ENCODE measurements at regions not wholly inside any gene's neighbourhood (a gene's known extent, or its start where the extent isn't known, plus 50 kb on each side); places are given as distances from the start of the nearest gene placed in this dataset.
"Not testable (repeated sequence)": the region's sequence is repeated elsewhere in the genome, so short reads cannot be mapped to it uniquely, and the experiment has no call there.

DNA sequence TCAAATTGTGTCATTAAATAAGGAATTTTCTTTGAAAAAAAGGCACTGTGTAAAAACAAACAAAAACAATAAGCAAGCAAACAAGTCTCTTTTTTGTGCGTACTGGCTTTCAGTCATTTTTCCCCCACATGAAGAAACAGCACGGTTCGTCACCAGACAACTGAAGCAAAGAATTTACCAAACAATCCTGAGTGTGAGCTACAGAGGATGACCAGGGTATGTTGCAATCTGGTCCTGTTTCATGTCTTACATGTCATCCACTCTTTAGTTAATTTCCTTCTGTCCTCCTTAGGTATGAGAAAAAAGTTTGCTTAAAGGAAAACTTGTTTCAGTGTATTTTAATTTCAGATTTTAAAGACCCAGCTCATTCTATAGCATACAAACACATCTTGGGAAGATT, 1080.7 kb upstream of the NUDT12 start:
- no peak for DNase-seq
- in situ Hi-C loops (cut with MboI; ENCODE audit: low pct_unique_long_range_greater_than_20kb, low sequenced_read_pairs) = no loop called here

- in situ Hi-C loops (cut with MboI; ENCODE audit: low pct_unique_long_range_greater_than_20kb, low sequenced_read_pairs) = no loop called here
- DNase-seq = no peak
Measured at GRCh38 chr5:104635227-104635626, 1072.6 kb upstream of the NUDT12 start.

- in situ Hi-C loops (cut with MboI; ENCODE audit: low pct_unique_long_range_greater_than_20kb, low sequenced_read_pairs) = no loop called here
- no peak for DNase-seq
Measured at GRCh38 chr5:104628911-104629310, 1066.3 kb upstream of the NUDT12 start.

DNA sequence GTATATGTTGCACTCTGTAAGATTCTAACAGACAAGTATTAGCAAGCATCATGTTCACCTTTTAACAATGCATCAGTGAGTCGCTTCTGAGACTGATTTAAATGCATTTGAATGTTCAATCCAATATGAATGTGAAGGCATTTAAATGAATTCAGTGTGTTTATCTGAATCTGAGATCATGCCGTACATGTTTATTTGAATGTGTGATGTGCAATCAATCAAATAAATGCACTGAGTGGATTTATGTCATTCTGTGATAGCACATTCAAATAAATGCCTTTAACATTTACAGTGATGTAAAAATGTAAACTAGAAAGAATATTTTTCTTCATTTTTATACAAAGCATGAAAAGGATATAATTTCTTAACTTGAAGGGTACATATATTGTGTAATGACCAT, 1063.5 kb upstream of the NUDT12 start:
- no peak for DNase-seq

DNA sequence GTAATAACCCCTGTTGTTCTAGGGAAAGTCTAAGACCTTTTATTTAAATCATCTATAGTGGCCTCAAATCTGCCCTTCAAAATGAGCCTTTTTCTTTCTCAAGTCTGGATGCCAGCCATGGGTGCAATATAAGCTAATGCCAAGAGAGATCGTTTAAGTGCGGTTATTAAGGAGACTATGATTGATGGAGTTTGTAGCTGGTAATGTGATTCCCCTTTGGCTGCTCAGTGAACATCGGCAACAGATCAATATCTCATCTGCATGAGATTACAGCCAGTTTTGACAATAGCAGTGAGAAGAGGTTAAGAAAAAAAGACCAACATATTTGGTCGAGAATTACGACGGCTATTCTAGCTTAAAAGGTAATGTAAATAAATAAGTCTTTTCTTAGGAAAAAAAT, 1049.4 kb upstream of the NUDT12 start:
- no peak for DNase-seq
- in situ Hi-C loops (cut with MboI; ENCODE audit: low pct_unique_long_range_greater_than_20kb, low sequenced_read_pairs) = no loop called here

More for the DNA sequence above, 1063.5 kb upstream of the NUDT12 start:
- in situ Hi-C loops (cut with MboI; ENCODE audit: low pct_unique_long_range_greater_than_20kb, low sequenced_read_pairs) = no loop called here

- no peak for DNase-seq
- in situ Hi-C loops (cut with MboI; ENCODE audit: low pct_unique_long_range_greater_than_20kb, low sequenced_read_pairs) = no loop called here
Measured at GRCh38 chr5:104611135-104611767, 1048.7 kb upstream of the NUDT12 start.

- in situ Hi-C loops (cut with MboI; ENCODE audit: low pct_unique_long_range_greater_than_20kb, low sequenced_read_pairs) = no loop called here
- DNase-seq = no peak
Measured at GRCh38 chr5:104606258-104606829, 1043.8 kb upstream of the NUDT12 start.

- no peak for DNase-seq
- in situ Hi-C loops (cut with MboI; ENCODE audit: low pct_unique_long_range_greater_than_20kb, low sequenced_read_pairs) = no loop called here
Measured at GRCh38 chr5:104599726-104600125, 1037.1 kb upstream of the NUDT12 start.

DNA sequence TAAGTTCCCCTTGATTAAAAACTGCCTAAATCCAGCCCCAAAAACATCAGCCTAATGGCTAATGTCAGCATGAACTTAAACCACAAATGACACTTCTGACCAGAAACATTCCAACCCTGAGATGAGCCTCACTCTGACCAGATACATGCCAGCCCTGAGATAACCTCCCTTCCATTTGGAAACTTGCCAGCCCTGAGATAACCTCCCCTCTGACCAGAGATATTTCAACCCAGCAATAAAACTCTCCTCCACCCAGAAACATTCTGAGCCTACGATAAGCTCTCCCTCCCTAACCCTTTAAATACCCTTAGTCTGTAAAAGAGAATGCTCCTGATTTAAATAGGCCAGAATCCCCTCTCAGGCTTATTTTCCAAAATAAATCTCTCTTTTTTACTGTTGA, 1035.7 kb upstream of the NUDT12 start:
- DNase-seq = no peak
- in situ Hi-C loops (cut with MboI; ENCODE audit: low pct_unique_long_range_greater_than_20kb, low sequenced_read_pairs) = no loop called here

GRCh38 chr5:104594850-104595249, 1032.3 kb upstream of the NUDT12 start:
- no peak for DNase-seq
- in situ Hi-C loops (cut with MboI; ENCODE audit: low pct_unique_long_range_greater_than_20kb, low sequenced_read_pairs) = no loop called here

DNA sequence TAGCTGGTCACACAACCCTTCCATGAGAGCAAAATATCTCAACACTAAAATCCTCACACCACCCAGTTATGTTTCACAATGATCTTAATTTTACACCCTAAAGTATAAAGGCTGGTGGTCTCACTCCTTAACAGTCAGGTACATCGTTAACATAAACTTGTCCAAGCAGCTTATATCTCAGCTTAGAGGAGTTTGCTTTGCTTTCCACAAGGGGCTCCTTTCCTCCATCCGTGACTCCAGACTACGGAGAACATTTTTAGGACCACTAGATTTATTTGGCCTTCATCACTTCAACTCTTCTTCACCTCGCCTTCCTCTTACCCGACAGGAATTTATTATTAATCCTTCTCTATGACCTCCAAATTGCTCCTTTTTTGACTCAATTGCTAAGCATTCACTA, 1014.1 kb upstream of the NUDT12 start:
- in situ Hi-C loops (cut with MboI; ENCODE audit: low pct_unique_long_range_greater_than_20kb, low sequenced_read_pairs) = no loop called here
- no peak for DNase-seq

- DNase-seq = no peak
- in situ Hi-C loops (cut with MboI; ENCODE audit: low pct_unique_long_range_greater_than_20kb, low sequenced_read_pairs) = no loop called here
Measured at GRCh38 chr5:104573949-104574709, 1011.5 kb upstream of the NUDT12 start.

DNA sequence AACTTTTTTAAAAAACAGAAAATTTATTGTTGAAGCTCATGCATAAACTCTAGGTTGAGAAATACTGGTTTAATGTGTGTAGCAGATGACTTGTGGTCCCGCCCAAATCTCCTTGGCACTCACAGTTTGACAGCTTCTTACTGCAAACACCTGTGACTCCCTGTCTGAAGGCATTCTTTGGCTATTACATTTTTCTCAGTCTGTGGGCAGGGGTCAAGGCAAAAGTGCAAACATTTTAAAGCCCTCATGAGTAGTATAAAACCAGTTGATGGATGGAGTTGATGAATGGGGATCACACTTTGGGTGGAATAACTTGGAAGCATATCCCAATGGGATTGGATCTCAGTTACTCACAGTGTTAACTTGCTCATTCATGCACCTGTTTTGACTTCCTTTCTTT, 1007.0 kb upstream of the NUDT12 start:
- DNase-seq = no peak
- in situ Hi-C loops (cut with MboI; ENCODE audit: low pct_unique_long_range_greater_than_20kb, low sequenced_read_pairs) = no loop called here

DNA sequence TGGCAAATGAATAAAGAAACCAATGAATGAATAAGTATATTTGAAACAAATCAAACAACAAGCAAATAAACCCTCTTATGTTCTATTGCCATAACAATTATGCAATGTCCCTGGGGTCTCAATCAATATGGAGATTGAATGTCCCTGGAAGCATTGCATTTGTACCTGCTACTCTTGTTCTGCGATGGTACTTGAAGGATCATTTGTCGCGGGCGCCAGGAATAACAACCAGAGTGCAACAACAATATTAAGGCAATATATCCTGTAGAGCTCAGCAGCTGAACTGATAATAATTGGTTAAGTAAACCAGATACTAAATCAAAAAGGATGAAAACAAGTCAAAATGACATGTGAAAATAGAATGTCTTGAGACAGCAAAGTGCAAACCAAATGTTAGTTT, 1001.9 kb upstream of the NUDT12 start:
- no peak for DNase-seq
- in situ Hi-C loops (cut with MboI; ENCODE audit: low pct_unique_long_range_greater_than_20kb, low sequenced_read_pairs) = no loop called here

GRCh38 chr5:104556957-104557356, 994.4 kb upstream of the NUDT12 start:
- DNase-seq = no peak
- in situ Hi-C loops (cut with MboI; ENCODE audit: low pct_unique_long_range_greater_than_20kb, low sequenced_read_pairs) = no loop called here

DNA sequence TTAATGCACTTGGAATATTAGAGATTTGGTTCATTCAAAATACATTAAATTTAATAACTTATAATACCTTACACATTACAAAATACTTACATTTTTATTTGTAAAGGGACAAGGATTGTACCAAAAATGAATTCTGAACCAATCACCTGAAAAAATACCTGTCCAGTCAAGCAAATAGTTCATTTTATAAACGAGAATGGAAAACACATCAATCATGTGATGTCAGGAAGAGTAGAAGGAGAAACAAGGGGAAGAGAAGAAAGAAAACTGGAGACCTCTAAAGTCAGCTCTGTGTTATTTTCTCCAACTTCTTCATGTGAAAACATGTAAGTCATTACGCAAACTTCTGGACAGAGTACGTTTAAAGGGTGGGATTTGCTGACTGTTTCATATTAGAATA, 989.0 kb upstream of the NUDT12 start:
- in situ Hi-C loops (cut with MboI; ENCODE audit: low pct_unique_long_range_greater_than_20kb, low sequenced_read_pairs) = no loop called here
- DNase-seq = no peak

GRCh38 chr5:104546871-104547270, 984.3 kb upstream of the NUDT12 start:
- in situ Hi-C loops (cut with MboI; ENCODE audit: low pct_unique_long_range_greater_than_20kb, low sequenced_read_pairs); DNase-seq: not testable (repeated sequence)

- no peak for DNase-seq
- in situ Hi-C loops (cut with MboI; ENCODE audit: low pct_unique_long_range_greater_than_20kb, low sequenced_read_pairs) = no loop called here
Measured at GRCh38 chr5:104541141-104541785, 978.7 kb upstream of the NUDT12 start.

DNA sequence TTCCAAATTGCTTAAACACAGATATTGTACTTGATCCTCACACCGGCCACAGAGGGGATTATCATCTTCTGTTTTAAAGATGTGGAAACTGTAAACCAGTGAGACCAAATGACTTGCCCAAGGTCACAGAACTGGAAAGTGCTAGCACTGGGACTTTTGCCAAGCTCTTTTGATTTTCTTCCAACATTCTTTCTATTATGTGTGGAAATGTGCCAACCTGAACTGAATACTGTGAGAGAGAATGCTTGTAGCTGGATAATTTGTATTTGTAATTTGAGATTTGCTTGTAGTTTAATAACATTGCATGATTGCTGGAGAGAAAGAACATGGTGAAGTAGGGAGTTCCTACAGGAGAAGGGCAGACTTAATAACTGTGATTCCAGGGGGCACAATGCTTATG, 977.9 kb upstream of the NUDT12 start:
- DNase-seq = no peak
- in situ Hi-C loops (cut with MboI; ENCODE audit: low pct_unique_long_range_greater_than_20kb, low sequenced_read_pairs) = no loop called here
